DMS153 (cell line): ENCODE measurements at regions not wholly inside any gene's neighbourhood (a gene's known extent, or its start where the extent isn't known, plus 50 kb on each side); places are given as distances from the start of the nearest gene placed in this dataset.
A peak's percentile ranks its signal among the peaks of the same experiment; 100 is the strongest.

Experiments
- DNase-seq: peaks from one replicate; lab custom pipeline; 2025; lab: John Stamatoyannopoulos, UW

- no peak for DNase-seq
Observed at GRCh38 chr19:28502879-28503734, 709.8 kb downstream of the UQCRFS1 start.

- DNase-seq: no peak
Observed at GRCh38 chr19:28501976-28502375, 711.0 kb downstream of the UQCRFS1 start.

GRCh38 chr19:28500982-28501630, 711.8 kb downstream of the UQCRFS1 start:
- no peak for DNase-seq

- DNase-seq: no peak
Observed at GRCh38 chr19:28500296-28500695, 712.7 kb downstream of the UQCRFS1 start.

GRCh38 chr19:28498404-28498976, 714.5 kb downstream of the UQCRFS1 start:
- DNase-seq: no peak

- DNase-seq: no peak
Observed at GRCh38 chr19:28497887-28498286, 715.1 kb downstream of the UQCRFS1 start.

GRCh38 chr19:28497137-28497536, 715.8 kb downstream of the UQCRFS1 start:
- DNase-seq: no peak

- DNase-seq: no peak
Observed at GRCh38 chr19:28495046-28495445, 717.9 kb downstream of the UQCRFS1 start.

GRCh38 chr19:28494461-28494860, 718.5 kb downstream of the UQCRFS1 start:
- no peak for DNase-seq

GRCh38 chr19:28493884-28494283, 719.1 kb downstream of the UQCRFS1 start:
- DNase-seq: no peak

GRCh38 chr19:28492621-28493020, 720.3 kb downstream of the UQCRFS1 start:
- DNase-seq: no peak

GRCh38 chr19:28492201-28492600, 720.8 kb downstream of the UQCRFS1 start:
- DNase-seq: no peak

- DNase-seq: no peak
Observed at GRCh38 chr19:28489776-28490175, 723.2 kb downstream of the UQCRFS1 start.

- no peak for DNase-seq
Observed at GRCh38 chr19:28489126-28489660, 723.8 kb downstream of the UQCRFS1 start.

GRCh38 chr19:28487999-28488398, 725.0 kb downstream of the UQCRFS1 start:
- DNase-seq: no peak

- DNase-seq: no peak
Observed at GRCh38 chr19:28486926-28487325, 726.0 kb downstream of the UQCRFS1 start.

GRCh38 chr19:28486473-28486872, 726.5 kb downstream of the UQCRFS1 start:
- DNase-seq: no peak

- DNase-seq: peak; percentile 15
Observed at GRCh38 chr19:28485292-28485691, 727.7 kb downstream of the UQCRFS1 start.

GRCh38 chr19:28483197-28483596, 729.8 kb downstream of the UQCRFS1 start:
- DNase-seq: no peak

- DNase-seq: peak; percentile 61
Observed at GRCh38 chr19:28482221-28482620, 730.7 kb downstream of the UQCRFS1 start.

- DNase-seq: no peak
Observed at GRCh38 chr19:28481674-28482073, 731.3 kb downstream of the UQCRFS1 start.

- DNase-seq: no peak
Observed at GRCh38 chr19:28475525-28475924, 737.4 kb downstream of the UQCRFS1 start.

GRCh38 chr19:28472843-28473242, 740.1 kb downstream of the UQCRFS1 start:
- DNase-seq: no peak
